ENCODE measurements at regions not wholly inside any gene's neighbourhood (a gene's known extent, or its start where the extent isn't known, plus 50 kb on each side); places are given as distances from the start of the nearest gene placed in this dataset.
"Not testable (repeated sequence)": the region's sequence is repeated elsewhere in the genome, so short reads cannot be mapped to it uniquely, and the experiment has no call there.

- no peak for DNase-seq
Measured at GRCh38 chr5:15191012-15191411, 309.0 kb upstream of the FBXL7 start.

GRCh38 chr5:15183520-15183919 is 311.9 kb upstream of the ANKH start:
- no peak for DNase-seq

GRCh38 chr5:15170173-15170572 is 298.6 kb upstream of the ANKH start:
- DNase-seq: no peak

- DNase-seq: no peak
Measured at GRCh38 chr5:15168358-15168757, 296.8 kb upstream of the ANKH start.

GRCh38 chr5:15160091-15160490 is 288.5 kb upstream of the ANKH start:
- no peak for DNase-seq

GRCh38 chr5:15159606-15160005 is 288.0 kb upstream of the ANKH start:
- no peak for DNase-seq

GRCh38 chr5:15142458-15142857 is 270.9 kb upstream of the ANKH start:
- no peak for DNase-seq

GRCh38 chr5:15137414-15137813 is 265.8 kb upstream of the ANKH start:
- DNase-seq: no peak

GRCh38 chr5:15135661-15136060 is 264.1 kb upstream of the ANKH start:
- DNase-seq: no peak

GRCh38 chr5:15133456-15133965 is 261.9 kb upstream of the ANKH start:
- no peak for DNase-seq

- DNase-seq: no peak
Measured at GRCh38 chr5:15132816-15133405, 261.3 kb upstream of the ANKH start.

- no peak for DNase-seq
Measured at GRCh38 chr5:15131909-15132308, 260.3 kb upstream of the ANKH start.

- no peak for DNase-seq
Measured at GRCh38 chr5:15124871-15125568, 253.4 kb upstream of the ANKH start.

- DNase-seq: no peak
Measured at GRCh38 chr5:15124461-15124860, 252.9 kb upstream of the ANKH start.

GRCh38 chr5:15117688-15118087 is 246.1 kb upstream of the ANKH start:
- no peak for DNase-seq

- no peak for DNase-seq
Measured at GRCh38 chr5:15116996-15117395, 245.4 kb upstream of the ANKH start.

GRCh38 chr5:15106530-15107283 is 235.1 kb upstream of the ANKH start:
- DNase-seq: no peak

- DNase-seq: no peak
Measured at GRCh38 chr5:15105799-15106393, 234.3 kb upstream of the ANKH start.

- no peak for DNase-seq
Measured at GRCh38 chr5:15103864-15104263, 232.3 kb upstream of the ANKH start.

- no peak for DNase-seq
Measured at GRCh38 chr5:15103130-15103529, 231.6 kb upstream of the ANKH start.

- no peak for DNase-seq
Measured at GRCh38 chr5:15097552-15097951, 226.0 kb upstream of the ANKH start.

GRCh38 chr5:15096686-15097085 is 225.1 kb upstream of the ANKH start:
- not testable (repeated sequence) for DNase-seq

- no peak for DNase-seq
Measured at GRCh38 chr5:15092801-15093200, 221.2 kb upstream of the ANKH start.

- no peak for DNase-seq
Measured at GRCh38 chr5:15085671-15086070, 214.1 kb upstream of the ANKH start.
